GM12892 (cell line): ENCODE measurements at regions not wholly inside any gene's neighbourhood (a gene's known extent, or its start where the extent isn't known, plus 50 kb on each side); places are given as distances from the start of the nearest gene placed in this dataset.

ENCODE experiments used
- POLR2A ChIP-seq: IDR thresholded peaks from 2 replicates; pipeline ENCODE4 v1.6.1; 2011; ENCODE audit warnings: low read depth, low read length, control low read depth
- POLR2AphosphoS5 ChIP-seq: IDR thresholded peaks from 2 replicates; pipeline ENCODE4 v1.6.1; 2011; ENCODE audit warnings: low read depth, low read length, control low read depth
- TAF1 ChIP-seq: IDR thresholded peaks from 2 replicates; pipeline ENCODE4 v1.6.1; 2011; ENCODE audit warnings: low read depth, mild to moderate bottlenecking, control low read depth, low read length, borderline replicate concordance

- TF ChIP-seq TAF1, result no peak
- no peak for TF ChIP-seq POLR2A
- no peak for TF ChIP-seq POLR2AphosphoS5
Measured at GRCh38 chr2:240250985-240251847, 110.8 kb upstream of the OTOS start.
